Neural cell (in vitro differentiated cells): ENCODE measurements at regions not wholly inside any gene's neighbourhood (a gene's known extent, or its start where the extent isn't known, plus 50 kb on each side); places are given as distances from the start of the nearest gene placed in this dataset.

Source experiments
- H2AFZ ChIP-seq: fragments of 200-600, 300-800 bp; sonication (generic), shearing (Covaris generic); 2 replicates; pipeline ENCODE4 v1.6.0; 2014; ENCODE audit warnings: low read depth, mild to moderate bottlenecking, antibody characterized with exemption, low read length, moderate library complexity
- H3F3A ChIP-seq: fragments of 200-600 bp; shearing (Covaris generic); 2 replicates; pipeline ENCODE4 v1.6.1; 2016; ENCODE audit warnings: mild to moderate bottlenecking, moderate library complexity, mixed read lengths, antibody characterized with exemption, low read length; ENCODE audit not compliant: insufficient read depth, poor library complexity, severe bottlenecking
- H3K27ac ChIP-seq: fragments of 200-600, 300-800 bp; sonication (generic), shearing (Covaris generic); 2 replicates; pipeline ENCODE4 v1.5.1; 2014; ENCODE audit warnings: mild to moderate bottlenecking, low read length, moderate library complexity
- H3K27me3 ChIP-seq: fragments of 300-800, 200-600 bp; sonication (generic), shearing (Covaris generic); 2 replicates; pipeline ENCODE4 v1.6.0; 2014; ENCODE audit warnings: mild to moderate bottlenecking, low read depth, low read length, moderate library complexity; ENCODE audit not compliant: insufficient read depth
- H3K36me3 ChIP-seq: fragments of 300-800, 200-600 bp; sonication (generic), shearing (Covaris generic); 2 replicates; pipeline ENCODE4 v1.5.1; 2014; ENCODE audit warnings: mild to moderate bottlenecking, antibody characterized with exemption, low read length, moderate library complexity; ENCODE audit not compliant: insufficient read depth
- H3K4me2 ChIP-seq: fragments of 300-800, 200-600 bp; sonication (generic), shearing (Covaris generic); 2 replicates; pipeline ENCODE4 v1.6.0; 2014; ENCODE audit warnings: mild to moderate bottlenecking, low read length
- H3K4me3 ChIP-seq: fragments of 300-800, 200-600 bp; sonication (generic), shearing (Covaris generic); 2 replicates; pipeline ENCODE4 v1.5.1; 2014; ENCODE audit warnings: mild to moderate bottlenecking, low read length, moderate library complexity
- H3K79me2 ChIP-seq: fragments of 200-600 bp; shearing (Covaris generic); replicated peaks from 2 replicates; pipeline ENCODE4 v1.6.0; 2014; ENCODE audit warnings: mild to moderate bottlenecking, low read length, moderate library complexity; ENCODE audit not compliant: insufficient read depth
- H3K9ac ChIP-seq: fragments of 300-800, 200-600 bp; sonication (generic), shearing (Covaris generic); 2 replicates; pipeline ENCODE4 v1.6.1; 2016; ENCODE audit warnings: mild to moderate bottlenecking, low read length, mixed read lengths
- H3K9me2 ChIP-seq: fragments of 200-600 bp; shearing (Covaris generic); 2 replicates; pipeline ENCODE4 v1.6.1; 2016; ENCODE audit warnings: mild to moderate bottlenecking, low read length, mixed read lengths; ENCODE audit not compliant: insufficient read depth
- H3K9me3 ChIP-seq: fragments of 200-600, 300-800 bp; sonication (generic), shearing (Covaris generic); 2 replicates; pipeline ENCODE4 v1.6.1; 2016; ENCODE audit warnings: mild to moderate bottlenecking, mixed run types, low read length, moderate library complexity, mixed read lengths
- H4K20me1 ChIP-seq: fragments of 200-600 bp; shearing (Covaris generic); 2 replicates; pipeline ENCODE4 v1.6.1; 2016; ENCODE audit warnings: mild to moderate bottlenecking, mixed run types; ENCODE audit not compliant: insufficient read depth
- CTCF ChIP-seq: fragments of 450-650 bp; IDR thresholded peaks from 2 replicates; pipeline ENCODE4 v1.5.1; 2014; ENCODE audit warnings: antibody characterized with exemption, mild to moderate bottlenecking, moderate library complexity; ENCODE audit not compliant: poor library complexity, severe bottlenecking
- EP300 ChIP-seq: fragments of 450-650 bp; conservative IDR thresholded peaks from 2 replicates; pipeline ENCODE4 v1.6.1; 2014; ENCODE audit warnings: antibody characterized with exemption, mild to moderate bottlenecking, moderate library complexity; ENCODE audit not compliant: poor library complexity, severe bottlenecking
- EZH2 ChIP-seq: fragments of 200-600, 300-800 bp; shearing (Covaris generic), sonication (generic); IDR thresholded peaks from 2 replicates; pipeline ENCODE4 v1.6.1; 2014; ENCODE audit warnings: antibody characterized with exemption, low read length, borderline replicate concordance, mild to moderate bottlenecking; ENCODE audit not compliant: insufficient read depth, poor library complexity, severe bottlenecking
- MXI1 ChIP-seq: fragments of 450-650 bp; conservative IDR thresholded peaks from 2 replicates; pipeline ENCODE4 v1.6.1; 2014; ENCODE audit warnings: antibody characterized with exemption, mild to moderate bottlenecking; ENCODE audit not compliant: poor library complexity, severe bottlenecking
- POLR2AphosphoS5 ChIP-seq: IDR thresholded peaks from 2 replicates; pipeline ENCODE4 v1.6.1; 2012
- RAD21 ChIP-seq: fragments of 450-650 bp; conservative IDR thresholded peaks from 2 replicates; pipeline ENCODE4 v1.6.1; 2014; ENCODE audit warnings: antibody characterized with exemption, mild to moderate bottlenecking, moderate library complexity
- REST ChIP-seq: IDR thresholded peaks from 2 replicates; pipeline ENCODE4 v1.6.1; 2012; ENCODE audit warnings: borderline replicate concordance
- SMC3 ChIP-seq: fragments of 450-650 bp; conservative IDR thresholded peaks from 2 replicates; pipeline ENCODE4 v1.6.1; 2014; ENCODE audit warnings: antibody characterized with exemption, mild to moderate bottlenecking, moderate library complexity; ENCODE audit not compliant: poor library complexity
- TAF1 ChIP-seq: IDR thresholded peaks from 2 replicates; pipeline ENCODE4 v1.6.1; 2012; ENCODE audit warnings: low read depth

GRCh38 chr2:56456791-56457190, 273.0 kb downstream of the CCDC85A start:
- TF ChIP-seq REST (no peak), RAD21 (no peak), MXI1 (no peak), SMC3 (no peak), EP300 (no peak)

GRCh38 chr2:56460508-56460907, 276.7 kb downstream of the CCDC85A start:
- Histone ChIP-seq H3K27ac (no peak overlapping the region), H3K9ac (no peak overlapping the region), H3K36me3 (no peaks in the 10 kb centered on the region), H3K4me2 (no peak overlapping the region), H3K9me3 (no peaks in the 10 kb centered on the region), H3K9me2 (no peaks in the 10 kb centered on the region), H2AFZ (no peak overlapping the region), H3K79me2 (no peaks in the 10 kb centered on the region), H3K4me3 (no peak overlapping the region), H3K27me3 (no peaks in the 10 kb centered on the region), H3F3A (no peaks in the 10 kb centered on the region), H4K20me1 (no peaks in the 10 kb centered on the region)
- TF ChIP-seq EZH2, result no peak
- no peak for TF ChIP-seq EP300

More at GRCh38 chr2:56456791-56457190, 273.0 kb downstream of the CCDC85A start:
- H3K36me3 ChIP-seq, result no peaks in the 10 kb centered on the region
- no peak overlapping the region for H3K4me2 ChIP-seq
- no peak overlapping the region for H2AFZ ChIP-seq
- no peaks in the 10 kb centered on the region for H3K27me3 ChIP-seq
- H3K79me2 ChIP-seq, result no peaks in the 10 kb centered on the region
- no peaks in the 10 kb centered on the region for H3K9me2 ChIP-seq
- H3K9ac ChIP-seq, result no peak overlapping the region
- H4K20me1 ChIP-seq, result no peaks in the 10 kb centered on the region
- no peak overlapping the region for H3K27ac ChIP-seq
- no peaks in the 10 kb centered on the region for H3F3A ChIP-seq
- H3K4me3 ChIP-seq, result no peak overlapping the region
- no peaks in the 10 kb centered on the region for H3K9me3 ChIP-seq

GRCh38 chr2:56464066-56464465, 280.3 kb downstream of the CCDC85A start:
- H4K20me1 ChIP-seq, result no peaks in the 10 kb centered on the region
- H3K4me3 ChIP-seq, result no peak overlapping the region
- TF ChIP-seq TAF1, result no peak
- no peak for TF ChIP-seq POLR2AphosphoS5
- no peak for TF ChIP-seq RAD21
- no peak for TF ChIP-seq SMC3
- TF ChIP-seq REST, result no peak
- no peak for TF ChIP-seq CTCF
- no peak for TF ChIP-seq EZH2
- TF ChIP-seq MXI1, result no peak
- TF ChIP-seq EP300, result no peak

More at GRCh38 chr2:56464066-56464465, 280.3 kb downstream of the CCDC85A start:
- Histone ChIP-seq H3K27me3 (no peaks in the 10 kb centered on the region), H3K36me3 (no peaks in the 10 kb centered on the region), H2AFZ (no peak overlapping the region), H3F3A (no peaks in the 10 kb centered on the region), H3K4me2 (no peak overlapping the region), H3K9me3 (no peaks in the 10 kb centered on the region), H3K79me2 (no peaks in the 10 kb centered on the region), H3K27ac (no peak overlapping the region), H3K9ac (no peak overlapping the region), H3K9me2 (no peaks in the 10 kb centered on the region)
